OCI-LY7 (cell line): ENCODE measurements at regions not wholly inside any gene's neighbourhood (a gene's known extent, or its start where the extent isn't known, plus 50 kb on each side); places are given as distances from the start of the nearest gene placed in this dataset.

Experiments
- BruUV-seq: library from RNA; stranded (reverse); fragments of 400-500 nt; replicated peaks from 2 replicates; lab custom pipeline; 2021; lab: Mats Ljungman, UMichigan
- CTCF ChIA-PET: fragments of 300-600 bp; sonication (Branson Sonifier 250); formaldehyde crosslinking; loops from one replicate; lab custom pipeline; 2022; ENCODE audit warnings: antibody characterized with exemption; ENCODE audit not compliant: unreplicated experiment; lab: Charles Lee
- POLR2A ChIA-PET: fragments of 300-600 bp; sonication (Branson Sonifier 250); formaldehyde crosslinking; loops from one replicate; lab custom pipeline; 2022; ENCODE audit warnings: antibody characterized with exemption; lab: Charles Lee
- DNase-seq: peaks from one replicate; pipeline ENCODE4 v3.0.0-alpha.2; 2015; ENCODE audit warnings: low spot score
- H2AFZ ChIP-seq: fragments of 200-600 bp; sonication (generic), shearing (Covaris generic); 2 replicates; pipeline ENCODE4 v1.6.1; 2014; ENCODE audit warnings: mild to moderate bottlenecking, antibody characterized with exemption, low read length, moderate library complexity
- H3K27ac ChIP-seq: fragments of 200-600 bp; sonication (generic); 2 replicates; pipeline ENCODE4 v1.5.1; 2014; ENCODE audit warnings: mixed run types, low read depth, mild to moderate bottlenecking, moderate library complexity, low read length, inconsistent platforms; ENCODE audit not compliant: poor library complexity, severe bottlenecking
- H3K36me3 ChIP-seq: fragments of 200-600 bp; sonication (generic); 2 replicates; pipeline ENCODE4 v1.6.1; 2014; ENCODE audit warnings: mild to moderate bottlenecking, antibody characterized with exemption, low read length, moderate library complexity, mixed read lengths; ENCODE audit not compliant: insufficient read depth
- H3K4me1 ChIP-seq: fragments of 200-600 bp; sonication (generic); 2 replicates; pipeline ENCODE4 v1.5.1; 2014; ENCODE audit warnings: mild to moderate bottlenecking, low read length; ENCODE audit not compliant: insufficient read depth, poor library complexity, severe bottlenecking
- H3K4me2 ChIP-seq: fragments of 200-600 bp; sonication (generic); 2 replicates; pipeline ENCODE4 v1.6.1; 2014; ENCODE audit warnings: mild to moderate bottlenecking, low read length
- H3K4me3 ChIP-seq: fragments of 200-600 bp; sonication (generic); 2 replicates; pipeline ENCODE4 v1.5.1; 2014; ENCODE audit warnings: mild to moderate bottlenecking, low read depth, low read length; ENCODE audit not compliant: poor library complexity, severe bottlenecking
- H3K79me2 ChIP-seq: fragments of 200-600 bp; sonication (generic); 2 replicates; pipeline ENCODE4 v1.6.1; 2016; ENCODE audit warnings: low read depth, mild to moderate bottlenecking, low read length, moderate library complexity, mixed read lengths; ENCODE audit not compliant: insufficient read depth
- H3K9me2 ChIP-seq: fragments of 200-600 bp; sonication (generic); 2 replicates; pipeline ENCODE4 v1.6.1; 2016; ENCODE audit warnings: mild to moderate bottlenecking, low read length, mixed read lengths; ENCODE audit not compliant: insufficient read depth
- H3K9me3 ChIP-seq: fragments of 200-600 bp; sonication (generic); 2 replicates; pipeline ENCODE4 v1.6.1; 2014; ENCODE audit warnings: mild to moderate bottlenecking, mixed run types, low read length, mixed read lengths
- H4K20me1 ChIP-seq: fragments of 200-600 bp; sonication (generic); 2 replicates; pipeline ENCODE4 v1.6.1; 2014; ENCODE audit warnings: mild to moderate bottlenecking, antibody characterized with exemption, low read length, moderate library complexity, mixed read lengths; ENCODE audit not compliant: insufficient read depth
- EZH2phosphoT487 ChIP-seq: fragments of 200-600 bp; sonication (generic); IDR thresholded peaks from 2 replicates; pipeline ENCODE4 v1.6.1; 2018; ENCODE audit warnings: low read depth, borderline replicate concordance, mild to moderate bottlenecking, mixed run types, antibody characterized with exemption, low read length, moderate library complexity, mixed read lengths
- intact Hi-C: fragments of 100-400 bp; cut with micrococcal nuclease; formaldehyde crosslinking; loops from one replicate; pipeline ENCODE4 v1.10.0; 2022; ENCODE audit not compliant: unreplicated experiment
- TF ChIP-seq, protein P1 (sequence below): fragments of 200-600 bp; sonication (generic); conservative IDR thresholded peaks from 2 replicates; pipeline ENCODE4 v1.5.1; 2014; ENCODE audit warnings: mild to moderate bottlenecking, antibody characterized with exemption, low read length, moderate library complexity, mixed read lengths

DNA sequence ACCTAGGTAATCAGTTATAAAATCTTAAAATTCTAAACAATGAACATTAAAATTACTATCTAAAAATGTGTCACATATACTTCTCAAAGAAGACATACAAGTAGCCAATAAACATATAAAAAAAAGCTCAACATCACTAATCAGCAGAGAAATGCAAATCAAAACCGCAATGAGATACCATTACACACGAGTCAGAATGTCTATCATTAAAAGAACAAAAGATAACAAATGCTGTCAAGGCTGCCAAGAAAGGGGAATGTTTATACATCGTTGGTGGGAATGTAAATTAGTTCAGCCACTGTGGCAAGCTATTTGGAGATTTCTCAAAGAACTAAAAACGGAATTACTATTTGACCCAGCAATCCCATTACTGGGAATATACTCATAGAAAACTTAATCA lies 310.3 kb upstream of the EDNRB start:
- H3K36me3 ChIP-seq: no peaks in the 10 kb centered on the region
- ChIA-PET CTCF (interaction anchor here (0.5 kb wide), 1 partner anchor 96 kb away, joined by 3 read pairs; no protein-coding TSS in a partner anchor), POLR2A (interaction anchor here (0.5 kb wide), 1 partner anchor 515 kb away, joined by 4 read pairs; no protein-coding TSS in a partner anchor)
- TF ChIP-seq EZH2phosphoT487: no peak
- TF ChIP-seq, protein P1, sequence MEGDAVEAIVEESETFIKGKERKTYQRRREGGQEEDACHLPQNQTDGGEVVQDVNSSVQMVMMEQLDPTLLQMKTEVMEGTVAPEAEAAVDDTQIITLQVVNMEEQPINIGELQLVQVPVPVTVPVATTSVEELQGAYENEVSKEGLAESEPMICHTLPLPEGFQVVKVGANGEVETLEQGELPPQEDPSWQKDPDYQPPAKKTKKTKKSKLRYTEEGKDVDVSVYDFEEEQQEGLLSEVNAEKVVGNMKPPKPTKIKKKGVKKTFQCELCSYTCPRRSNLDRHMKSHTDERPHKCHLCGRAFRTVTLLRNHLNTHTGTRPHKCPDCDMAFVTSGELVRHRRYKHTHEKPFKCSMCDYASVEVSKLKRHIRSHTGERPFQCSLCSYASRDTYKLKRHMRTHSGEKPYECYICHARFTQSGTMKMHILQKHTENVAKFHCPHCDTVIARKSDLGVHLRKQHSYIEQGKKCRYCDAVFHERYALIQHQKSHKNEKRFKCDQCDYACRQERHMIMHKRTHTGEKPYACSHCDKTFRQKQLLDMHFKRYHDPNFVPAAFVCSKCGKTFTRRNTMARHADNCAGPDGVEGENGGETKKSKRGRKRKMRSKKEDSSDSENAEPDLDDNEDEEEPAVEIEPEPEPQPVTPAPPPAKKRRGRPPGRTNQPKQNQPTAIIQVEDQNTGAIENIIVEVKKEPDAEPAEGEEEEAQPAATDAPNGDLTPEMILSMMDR: no peak
- H3K79me2 ChIP-seq: no peaks in the 10 kb centered on the region
- intact Hi-C loops: no loop called here
- no peaks in the 10 kb centered on the region for H4K20me1 ChIP-seq
- no peak overlapping the region for H3K4me3 ChIP-seq
- BruUV-seq: no TSS peak
- no peak overlapping the region for H3K4me2 ChIP-seq
- no peaks in the 10 kb centered on the region for H3K9me3 ChIP-seq
- no peak for DNase-seq
- no peaks in the 10 kb centered on the region for H3K4me1 ChIP-seq
- H3K9me2 ChIP-seq: no peaks in the 10 kb centered on the region
- H3K27ac ChIP-seq: no peak overlapping the region
- no peak overlapping the region for H2AFZ ChIP-seq

DNA sequence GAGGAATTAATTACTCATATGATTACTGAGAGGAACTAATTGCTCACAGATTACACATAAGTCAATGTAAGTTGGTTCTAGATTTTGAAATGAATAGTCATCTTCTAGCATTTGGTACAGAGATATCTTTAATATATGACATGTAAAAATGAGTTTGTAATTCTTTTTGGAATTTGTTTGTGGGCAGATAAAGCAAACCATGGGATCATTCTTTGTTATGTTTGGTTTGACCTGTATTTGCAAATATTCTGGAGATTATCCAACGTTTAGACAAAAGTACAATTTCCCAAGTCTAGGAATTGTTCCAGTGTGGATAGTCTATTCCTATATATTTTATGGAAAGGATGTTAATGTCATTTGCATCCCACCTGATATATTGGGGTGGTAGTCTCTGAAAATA lies 309.6 kb upstream of the EDNRB start:
- Histone ChIP-seq H3K4me1 (no peaks in the 10 kb centered on the region), H3K4me3 (no peak overlapping the region), H3K36me3 (no peaks in the 10 kb centered on the region), H4K20me1 (no peaks in the 10 kb centered on the region), H3K9me2 (no peaks in the 10 kb centered on the region), H3K9me3 (no peaks in the 10 kb centered on the region), H3K4me2 (no peak overlapping the region), H2AFZ (no peak overlapping the region), H3K79me2 (no peaks in the 10 kb centered on the region), H3K27ac (no peak overlapping the region)
- TF ChIP-seq EZH2phosphoT487: no peak
- TF ChIP-seq, protein P1: no peak
- no TSS peak for BruUV-seq
- intact Hi-C loops: no loop called here
- ChIA-PET POLR2A (interaction anchor here (0.6 kb wide), 1 partner anchor 9 kb away, joined by 4 read pairs; no protein-coding TSS in a partner anchor), CTCF (no interaction called here)
- DNase-seq: no peak

DNA sequence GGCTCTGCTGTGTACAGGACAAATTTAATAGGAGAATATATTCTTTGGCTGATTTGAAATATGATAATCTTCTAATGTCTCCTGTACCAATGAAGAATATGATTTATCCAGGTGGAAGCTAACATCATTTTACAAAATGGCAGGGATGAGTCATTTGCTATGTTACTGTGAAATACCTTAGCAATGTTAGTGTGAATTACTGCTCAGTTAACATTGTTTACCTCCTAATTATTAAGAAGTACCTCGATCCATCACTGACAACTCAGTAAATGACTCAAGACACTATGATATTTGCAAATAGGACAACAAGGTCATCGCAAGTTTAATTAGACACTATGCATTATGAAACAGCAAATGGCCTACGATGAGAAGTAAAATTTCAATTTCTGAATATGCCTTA lies 309.1 kb upstream of the EDNRB start:
- Histone ChIP-seq H3K4me2 (no peak overlapping the region), H2AFZ (no peak overlapping the region), H3K9me2 (no peaks in the 10 kb centered on the region), H4K20me1 (no peaks in the 10 kb centered on the region), H3K36me3 (no peaks in the 10 kb centered on the region), H3K27ac (no peak overlapping the region), H3K4me3 (no peak overlapping the region), H3K79me2 (no peaks in the 10 kb centered on the region), H3K9me3 (no peaks in the 10 kb centered on the region), H3K4me1 (no peaks in the 10 kb centered on the region)
- ChIA-PET CTCF (no interaction called here), POLR2A (no interaction called here)
- intact Hi-C loops: no loop called here
- TF ChIP-seq EZH2phosphoT487: no peak
- TF ChIP-seq, protein P1: no peak
- BruUV-seq: no TSS peak
- DNase-seq: no peak
